Activated naive CD4-positive, alpha-beta T cell treated with anti-CD3 and anti-CD28 coated beads, Interleukin-2, amount 50 U/mL, for 24 hours (primary cell): ENCODE measurements at regions not wholly inside any gene's neighbourhood (a gene's known extent, or its start where the extent isn't known, plus 50 kb on each side); places are given as distances from the start of the nearest gene placed in this dataset.
"Not testable (repeated sequence)": the region's sequence is repeated elsewhere in the genome, so short reads cannot be mapped to it uniquely, and the experiment has no call there.

Source experiments
- H3K27ac Mint-ChIP-seq: one replicate; pipeline ENCODE4 v1.8.0; 2021; ENCODE audit warnings: mild to moderate bottlenecking, mixed read lengths
- H3K27me3 Mint-ChIP-seq: one replicate; pipeline ENCODE4 v1.8.0; 2021; ENCODE audit warnings: mixed read lengths
- H3K36me3 Mint-ChIP-seq: one replicate; pipeline ENCODE4 v1.8.0; 2021; ENCODE audit warnings: mixed read lengths
- H3K4me1 Mint-ChIP-seq: one replicate; pipeline ENCODE4 v1.8.0; 2021; ENCODE audit warnings: mixed read lengths
- H3K4me3 Mint-ChIP-seq: one replicate; pipeline ENCODE4 v1.8.0; 2021; ENCODE audit warnings: mild to moderate bottlenecking, mixed read lengths
- H3K9me3 Mint-ChIP-seq: one replicate; pipeline ENCODE4 v1.8.0; 2021; ENCODE audit warnings: mixed read lengths

- H3K36me3 Mint-ChIP-seq: no peaks in the 10 kb centered on the region
- no peak overlapping the region for H3K27ac Mint-ChIP-seq
- no peak overlapping the region for H3K4me3 Mint-ChIP-seq
- H3K27me3 Mint-ChIP-seq: no peaks in the 10 kb centered on the region
- H3K4me1 Mint-ChIP-seq: no peaks in the 10 kb centered on the region
- peaks cover 8% of the 10 kb centered on the region for H3K9me3 Mint-ChIP-seq
These were observed 778.4 kb upstream of the AADAT start for GRCh38 chr4:170868170-170868569.

DNA sequence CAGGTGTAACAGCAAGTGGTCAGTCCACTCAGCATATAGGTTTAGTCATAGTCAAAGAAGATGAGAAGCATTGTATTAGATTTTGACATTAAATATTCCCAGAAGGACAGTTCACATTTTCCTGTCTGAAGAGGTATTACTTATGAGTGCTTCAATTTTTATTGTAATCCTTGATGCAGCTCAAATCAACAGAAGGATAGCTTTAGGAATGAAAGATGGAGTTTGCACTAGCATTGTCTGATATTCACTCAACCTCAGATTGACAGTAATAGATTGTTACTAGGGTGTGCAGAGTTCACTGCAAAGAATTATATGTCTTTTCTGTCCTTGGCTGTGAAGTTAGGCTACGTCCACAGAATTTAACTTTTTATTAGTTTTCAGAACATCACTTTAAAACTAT is 764.3 kb upstream of the AADAT start:
- Mint-ChIP-seq H3K4me1 (no peaks in the 10 kb centered on the region), H3K27ac (no peak overlapping the region), H3K4me3 (no peak overlapping the region), H3K27me3 (no peaks in the 10 kb centered on the region), H3K9me3 (no peaks in the 10 kb centered on the region), H3K36me3 (no peaks in the 10 kb centered on the region)

- H3K4me1 Mint-ChIP-seq: no peaks in the 10 kb centered on the region
These were observed 763.8 kb upstream of the AADAT start for GRCh38 chr4:170853422-170854021.

DNA sequence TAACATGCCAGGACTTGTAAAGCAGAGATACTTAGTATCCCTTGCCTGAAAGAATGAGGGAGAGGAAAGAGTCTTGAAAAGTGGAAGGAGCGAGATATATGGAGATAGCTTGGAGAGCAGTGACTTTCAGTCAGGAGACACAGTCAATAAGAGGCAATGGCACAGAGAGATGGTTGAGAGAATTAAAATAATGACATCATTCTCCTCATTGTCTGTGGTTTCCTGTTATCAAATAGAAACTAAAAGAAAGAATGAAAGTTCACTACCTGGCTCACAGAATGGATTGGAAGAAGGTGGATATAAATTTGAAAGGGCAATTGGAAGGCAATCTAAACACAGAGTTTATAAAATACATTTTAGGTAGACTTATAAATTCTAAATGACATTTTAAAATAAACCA is 760.2 kb upstream of the AADAT start:
- H3K4me3 Mint-ChIP-seq: no peak overlapping the region
- no peaks in the 10 kb centered on the region for H3K36me3 Mint-ChIP-seq
- no peaks in the 10 kb centered on the region for H3K4me1 Mint-ChIP-seq
- no peak overlapping the region for H3K27ac Mint-ChIP-seq
- no peaks in the 10 kb centered on the region for H3K27me3 Mint-ChIP-seq
- peaks cover 14% of the 10 kb centered on the region for H3K9me3 Mint-ChIP-seq

More at GRCh38 chr4:170853422-170854021, 763.8 kb upstream of the AADAT start:
- Mint-ChIP-seq H3K4me3 (no peak overlapping the region), H3K27me3 (no peaks in the 10 kb centered on the region), H3K27ac (no peak overlapping the region), H3K9me3 (peaks cover 3% of the 10 kb centered on the region), H3K36me3 (no peaks in the 10 kb centered on the region)

DNA sequence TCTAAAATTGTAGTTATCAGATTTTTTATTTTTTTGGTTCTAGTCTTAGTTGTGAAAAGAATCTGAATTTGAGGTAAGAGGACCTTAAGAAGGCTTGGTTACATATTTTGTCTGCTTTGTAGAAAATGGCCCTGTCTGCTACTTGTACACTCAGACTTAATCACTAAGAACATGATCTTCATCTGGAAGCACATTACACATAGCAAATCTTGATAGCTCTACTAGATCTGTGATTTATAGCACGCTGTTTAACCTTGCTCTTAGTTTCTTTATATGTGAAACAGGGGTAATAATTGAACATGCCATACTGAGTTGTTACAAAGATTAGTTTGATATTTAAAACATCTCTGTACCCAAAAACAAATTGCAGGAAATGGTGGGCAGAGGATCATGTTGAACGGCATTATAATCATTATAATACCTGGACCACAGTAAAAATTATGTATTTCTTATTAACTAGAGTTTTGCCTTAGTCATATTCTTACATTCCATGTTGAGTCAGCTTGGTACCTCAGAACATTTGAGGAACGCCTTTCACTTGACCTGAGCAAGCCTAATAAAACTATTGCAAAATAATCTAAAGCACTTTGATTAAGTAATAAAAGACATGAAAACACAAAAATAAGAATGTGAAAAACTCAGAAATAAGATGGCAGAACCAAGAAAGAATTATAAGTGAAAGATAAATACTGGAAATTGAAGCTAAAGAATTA is 738.0 kb upstream of the AADAT start:
- Mint-ChIP-seq H3K27ac (no peak overlapping the region), H3K36me3 (no peaks in the 10 kb centered on the region), H3K27me3 (no peaks in the 10 kb centered on the region), H3K4me3 (no peak overlapping the region), H3K4me1 (no peaks in the 10 kb centered on the region), H3K9me3 (peaks cover 5% of the 10 kb centered on the region)

DNA sequence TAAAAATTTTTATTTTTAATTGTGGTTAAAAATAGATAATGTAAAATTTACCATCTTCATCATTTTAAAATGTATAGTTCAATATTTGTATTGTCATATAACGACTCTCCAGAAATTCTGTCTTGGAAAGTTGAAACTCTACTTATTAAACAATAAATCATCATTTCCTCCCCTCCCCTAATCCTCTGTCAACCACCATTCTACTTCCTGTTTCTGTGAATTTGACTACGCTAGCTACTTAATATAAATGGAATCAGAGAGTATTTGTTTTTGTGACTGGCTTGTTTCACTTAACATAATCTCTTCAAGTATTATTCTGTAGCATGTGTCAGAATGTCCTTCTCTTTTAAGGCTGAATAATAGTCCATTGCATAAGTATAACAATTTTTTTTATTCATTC is 729.0 kb upstream of the AADAT start:
- H3K36me3 Mint-ChIP-seq: no peaks in the 10 kb centered on the region
- H3K27me3 Mint-ChIP-seq: no peaks in the 10 kb centered on the region
- no peak overlapping the region for H3K4me3 Mint-ChIP-seq
- H3K4me1 Mint-ChIP-seq: no peaks in the 10 kb centered on the region
- H3K27ac Mint-ChIP-seq: no peak overlapping the region
- peaks cover 7% of the 10 kb centered on the region for H3K9me3 Mint-ChIP-seq

DNA sequence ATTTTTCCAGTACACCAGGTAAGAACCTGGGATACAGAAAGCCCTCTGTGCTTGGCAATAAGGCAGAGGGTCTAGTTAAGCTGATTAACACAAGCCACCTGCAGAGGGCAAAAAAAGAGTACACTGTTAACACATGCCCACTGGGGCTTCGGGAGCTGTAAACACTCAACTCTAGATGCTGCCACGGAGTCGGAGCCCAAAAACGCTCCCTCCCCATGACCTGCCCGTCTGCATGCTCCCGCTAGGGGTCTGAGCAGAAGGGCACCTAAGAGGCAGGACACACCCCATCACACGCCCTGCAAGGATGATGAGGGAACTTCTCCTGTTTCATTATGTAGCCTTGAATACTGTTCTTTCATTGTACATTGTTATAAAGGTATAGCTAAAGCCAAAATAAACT is 715.6 kb upstream of the AADAT start:
- no peaks in the 10 kb centered on the region for H3K27me3 Mint-ChIP-seq
- H3K36me3 Mint-ChIP-seq: no peaks in the 10 kb centered on the region
- no peaks in the 10 kb centered on the region for H3K4me1 Mint-ChIP-seq
- no peak overlapping the region for H3K27ac Mint-ChIP-seq
- H3K4me3 Mint-ChIP-seq: no peak overlapping the region
- H3K9me3 Mint-ChIP-seq: peaks cover 6% of the 10 kb centered on the region

DNA sequence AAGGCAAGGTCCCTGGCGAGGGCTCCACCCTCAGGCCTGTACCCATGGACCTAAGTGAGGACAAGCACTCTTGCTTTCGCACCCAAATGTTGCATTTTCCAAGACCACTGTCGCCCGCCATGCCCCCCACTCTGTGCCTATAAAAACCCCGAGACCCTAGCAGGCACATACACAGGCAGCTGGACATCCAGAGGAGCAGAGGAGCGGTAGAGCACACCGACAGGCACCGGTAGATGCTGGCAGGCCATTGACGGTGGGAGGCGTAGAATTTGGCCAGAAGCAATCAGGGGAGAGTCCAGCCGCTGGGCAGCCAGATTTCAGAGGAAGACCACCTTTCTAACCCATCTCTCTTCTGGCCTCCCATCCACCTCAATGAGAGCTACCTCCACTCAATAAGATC is 715.2 kb upstream of the AADAT start:
- no peaks in the 10 kb centered on the region for H3K27me3 Mint-ChIP-seq
- H3K9me3 Mint-ChIP-seq: peaks cover 6% of the 10 kb centered on the region
- no peaks in the 10 kb centered on the region for H3K36me3 Mint-ChIP-seq
- no peak overlapping the region for H3K27ac Mint-ChIP-seq
- H3K4me1 Mint-ChIP-seq: no peaks in the 10 kb centered on the region
- H3K4me3 Mint-ChIP-seq: no peak overlapping the region

DNA sequence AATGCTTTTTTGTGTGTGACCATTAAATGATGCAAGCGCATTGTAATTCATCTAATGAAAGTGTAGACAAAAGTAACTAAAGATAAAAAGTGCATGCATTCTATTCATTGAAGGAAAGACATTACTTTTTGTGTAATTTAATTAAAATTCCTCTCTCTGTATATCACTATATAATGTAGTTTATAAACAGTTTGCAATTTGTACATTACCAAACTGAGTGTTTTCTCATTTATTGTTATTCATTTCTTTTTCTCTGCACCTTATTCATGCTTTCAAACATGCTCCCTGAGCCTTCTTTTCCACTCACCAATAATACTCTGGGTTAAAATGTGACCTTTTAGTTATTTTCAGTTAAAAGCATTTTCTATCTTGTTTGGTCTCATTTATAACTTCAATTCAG is 713.7 kb upstream of the AADAT start:
- Mint-ChIP-seq H3K4me3 (no peak overlapping the region), H3K4me1 (no peaks in the 10 kb centered on the region), H3K9me3 (peaks cover 6% of the 10 kb centered on the region), H3K27ac (no peak overlapping the region), H3K27me3 (no peaks in the 10 kb centered on the region), H3K36me3 (no peaks in the 10 kb centered on the region)

- H3K4me3 Mint-ChIP-seq: no peak overlapping the region
These were observed 712.0 kb upstream of the AADAT start for GRCh38 chr4:170801771-170802170.

DNA sequence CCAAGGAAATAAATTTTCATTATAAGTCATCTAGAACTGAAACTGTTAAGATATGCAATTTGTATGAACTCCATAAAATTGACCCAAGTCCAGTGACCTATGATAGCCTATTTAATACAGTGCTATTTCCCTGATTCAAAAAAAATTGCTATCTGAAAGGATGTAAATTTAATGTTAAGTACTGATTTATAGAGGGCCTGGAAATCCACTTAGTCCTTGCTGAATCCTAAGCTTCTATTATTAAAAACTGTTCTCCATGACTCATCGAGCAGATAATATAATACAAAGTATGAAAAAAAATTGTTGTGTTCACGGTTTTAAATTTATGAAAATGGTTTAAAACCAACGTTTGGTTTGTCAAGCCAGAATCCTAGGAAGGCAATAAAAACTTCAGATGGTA is 704.8 kb upstream of the AADAT start:
- Mint-ChIP-seq H3K27me3 (no peaks in the 10 kb centered on the region), H3K27ac (no peak overlapping the region), H3K9me3 (peaks cover 11% of the 10 kb centered on the region), H3K4me3 (no peak overlapping the region), H3K36me3 (no peaks in the 10 kb centered on the region), H3K4me1 (no peaks in the 10 kb centered on the region)

More at GRCh38 chr4:170801771-170802170, 712.0 kb upstream of the AADAT start:
- Mint-ChIP-seq H3K4me1 (no peaks in the 10 kb centered on the region), H3K27ac (no peak overlapping the region), H3K9me3 (peaks cover 6% of the 10 kb centered on the region), H3K27me3 (no peaks in the 10 kb centered on the region), H3K36me3 (no peaks in the 10 kb centered on the region)

- not testable (repeated sequence) for H3K27ac Mint-ChIP-seq, H3K36me3 Mint-ChIP-seq, H3K4me3 Mint-ChIP-seq, H3K4me1 Mint-ChIP-seq, H3K27me3 Mint-ChIP-seq
- peaks cover 11% of the 10 kb centered on the region for H3K9me3 Mint-ChIP-seq
These were observed 698.8 kb upstream of the AADAT start for GRCh38 chr4:170788540-170789051.

- Mint-ChIP-seq H3K9me3 (peaks cover 13% of the 10 kb centered on the region), H3K4me3 (no peak overlapping the region), H3K4me1 (no peaks in the 10 kb centered on the region), H3K27ac (no peak overlapping the region), H3K36me3 (no peaks in the 10 kb centered on the region), H3K27me3 (no peaks in the 10 kb centered on the region)
These were observed 687.9 kb upstream of the AADAT start for GRCh38 chr4:170777663-170778062.

DNA sequence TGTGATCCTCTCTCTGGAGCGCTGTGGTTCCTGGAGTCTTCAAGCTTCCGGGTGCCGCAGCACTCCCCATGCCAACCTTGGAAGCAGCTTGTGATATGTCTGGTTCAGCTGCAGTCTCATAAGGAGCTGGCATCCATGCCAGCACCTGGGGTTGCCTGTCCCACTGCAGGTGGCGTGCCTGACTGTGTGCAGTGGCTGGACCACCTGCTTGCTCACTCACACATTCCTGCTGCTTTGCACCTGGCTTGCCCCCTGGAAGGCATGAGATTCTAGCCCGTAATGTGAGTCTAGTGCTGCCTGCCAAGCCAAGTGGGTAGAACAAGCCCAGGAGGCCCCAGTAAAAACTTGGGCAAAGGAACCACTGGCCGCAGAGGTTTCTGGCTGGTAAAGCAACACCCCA is 687.2 kb upstream of the AADAT start:
- no peaks in the 10 kb centered on the region for H3K4me1 Mint-ChIP-seq
- H3K4me3 Mint-ChIP-seq: no peak overlapping the region
- no peaks in the 10 kb centered on the region for H3K27me3 Mint-ChIP-seq
- no peaks in the 10 kb centered on the region for H3K36me3 Mint-ChIP-seq
- H3K27ac Mint-ChIP-seq: no peak overlapping the region
- H3K9me3 Mint-ChIP-seq: peaks cover 13% of the 10 kb centered on the region

DNA sequence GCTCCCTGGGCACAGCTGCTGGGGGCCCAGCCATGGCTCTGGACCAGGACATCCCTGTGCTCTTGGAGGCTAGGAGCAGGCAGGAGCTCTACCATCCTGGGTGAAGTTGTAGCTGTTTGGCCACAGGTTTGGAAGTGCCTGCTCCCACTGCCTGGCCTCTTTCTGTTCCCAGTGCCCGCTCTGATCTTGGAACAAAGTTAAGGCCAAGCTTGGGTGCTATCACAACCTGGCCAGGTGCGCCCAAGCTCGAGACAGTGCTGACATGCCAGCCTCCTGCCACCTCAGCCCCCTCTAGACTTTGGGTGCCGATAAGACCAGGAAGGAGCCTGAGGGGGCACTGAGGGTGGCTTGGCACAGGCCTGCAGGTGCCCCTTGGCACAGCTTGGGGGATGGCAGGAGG is 686.1 kb upstream of the AADAT start:
- H3K4me1 Mint-ChIP-seq: no peaks in the 10 kb centered on the region
- no peaks in the 10 kb centered on the region for H3K27me3 Mint-ChIP-seq
- H3K4me3 Mint-ChIP-seq: no peak overlapping the region
- no peak overlapping the region for H3K27ac Mint-ChIP-seq
- H3K9me3 Mint-ChIP-seq: peaks cover 13% of the 10 kb centered on the region
- no peaks in the 10 kb centered on the region for H3K36me3 Mint-ChIP-seq

DNA sequence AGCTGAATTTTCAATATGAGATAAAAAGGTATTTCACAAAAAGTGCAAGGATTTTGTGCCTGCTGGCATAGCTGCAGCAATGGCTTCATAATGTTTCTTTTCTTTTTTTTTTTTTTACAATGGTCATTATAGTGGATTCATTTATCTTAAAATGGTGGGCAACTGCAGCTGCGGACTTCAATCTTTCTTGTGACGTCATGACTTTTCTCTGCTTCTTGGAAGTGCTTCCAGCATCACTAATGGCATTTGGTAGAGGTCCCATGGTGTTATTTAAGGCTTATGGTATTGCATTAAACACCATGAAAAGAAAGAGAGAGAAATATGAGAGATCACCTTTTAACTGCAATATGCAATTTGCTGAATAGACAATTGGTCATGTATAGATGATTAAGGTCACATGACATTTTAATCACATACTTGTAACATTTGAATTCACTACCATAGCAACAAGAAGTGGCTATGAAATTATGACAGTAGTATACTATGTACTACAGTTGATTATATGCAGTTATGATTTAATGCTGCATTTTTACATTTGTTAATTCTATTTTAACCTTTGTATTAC is 684.0 kb upstream of the AADAT start:
- Mint-ChIP-seq H3K4me3 (no peak overlapping the region), H3K27ac (no peak overlapping the region), H3K4me1 (no peaks in the 10 kb centered on the region), H3K27me3 (no peaks in the 10 kb centered on the region), H3K9me3 (peaks cover 11% of the 10 kb centered on the region), H3K36me3 (no peaks in the 10 kb centered on the region)
